GM20000 (cell line): ENCODE measurements at regions not wholly inside any gene's neighbourhood (a gene's known extent, or its start where the extent isn't known, plus 50 kb on each side); places are given as distances from the start of the nearest gene placed in this dataset.

Experiments
- DNase-seq: peaks from one replicate; pipeline ENCODE4 v3.0.0; 2012; ENCODE audit warnings: low spot score
- CTCF ChIP-seq: IDR thresholded peaks from 2 replicates; pipeline ENCODE4 v1.5.1; 2012; ENCODE audit warnings: mild to moderate bottlenecking, control low read depth; ENCODE audit errors: extremely low read depth, missing control alignments

- DNase-seq = no peak
- TF ChIP-seq CTCF = no peak
Observed at GRCh38 chr9:99463131-99463530, 241.0 kb downstream of the SEC61B start.

GRCh38 chr9:99464568-99464967 is 242.5 kb downstream of the SEC61B start:
- DNase-seq = no peak
- TF ChIP-seq CTCF = no peak

GRCh38 chr9:99465231-99465907 is 243.3 kb downstream of the SEC61B start:
- DNase-seq = no peak
- TF ChIP-seq CTCF = no peak

- DNase-seq = no peak
Observed at GRCh38 chr9:99466104-99466503, 244.0 kb downstream of the SEC61B start.

GRCh38 chr9:99466781-99467180 is 244.7 kb downstream of the SEC61B start:
- TF ChIP-seq CTCF = no peak

More at GRCh38 chr9:99466104-99466503, 244.0 kb downstream of the SEC61B start:
- no peak for TF ChIP-seq CTCF

GRCh38 chr9:99471033-99471432 is 249.0 kb downstream of the SEC61B start:
- TF ChIP-seq CTCF = no peak
- DNase-seq = no peak

More at GRCh38 chr9:99466781-99467180, 244.7 kb downstream of the SEC61B start:
- no peak for DNase-seq

GRCh38 chr9:99472240-99472915 is 250.3 kb downstream of the SEC61B start:
- no peak for TF ChIP-seq CTCF
- no peak for DNase-seq
